WTC11 (cell line): ENCODE measurements at regions not wholly inside any gene's neighbourhood (a gene's known extent, or its start where the extent isn't known, plus 50 kb on each side); places are given as distances from the start of the nearest gene placed in this dataset.

Experiments used
- ATAC-seq: fragments of 200-7000 bp; cut with Tn5 transposase; 2 replicates; pipeline ENCODE4 v1.10.0; 2021; ENCODE audit warnings: mild to moderate bottlenecking, moderate library complexity
- CTCF ChIA-PET: fragments of 300-600 bp; sonication (Branson Sonifier 250); formaldehyde crosslinking; loops from one replicate; lab custom pipeline; 2021; ENCODE audit warnings: antibody characterized with exemption; lab: Charles Lee
- POLR2A ChIA-PET: fragments of 350-600 bp; sonication (Branson Sonifier 250); formaldehyde crosslinking; loops from one replicate; lab custom pipeline; 2021; ENCODE audit warnings: antibody characterized with exemption; lab: Charles Lee
- DNase-seq: peaks from one replicate; pipeline ENCODE4 v3.0.0; 2021; ENCODE audit warnings: low spot score
- H3K27ac Mint-ChIP-seq: 2 replicates; pipeline ENCODE4 v1.8.0; 2021; ENCODE audit warnings: mixed read lengths
- H3K27me3 Mint-ChIP-seq: 2 replicates; pipeline ENCODE4 v1.8.0; 2021; ENCODE audit warnings: low read depth, mild to moderate bottlenecking, moderate library complexity, mixed read lengths
- H3K36me3 Mint-ChIP-seq: 2 replicates; pipeline ENCODE4 v1.8.0; 2021; ENCODE audit warnings: mixed read lengths
- H3K4me1 Mint-ChIP-seq: 2 replicates; pipeline ENCODE4 v1.8.0; 2022; ENCODE audit warnings: mixed read lengths
- H3K4me3 Mint-ChIP-seq: 2 replicates; pipeline ENCODE4 v1.8.0; 2021; ENCODE audit warnings: mild to moderate bottlenecking, moderate library complexity, mixed read lengths
- H3K9me3 Mint-ChIP-seq: 2 replicates; pipeline ENCODE4 v1.8.0; 2021; ENCODE audit warnings: mixed read lengths
- AFF4 ChIP-seq: sonication (generic); formaldehyde crosslinking; IDR thresholded peaks from 2 replicates; pipeline ENCODE4 v1.8.1; 2023; ENCODE audit warnings: mild to moderate bottlenecking, missing genetic modification reagents, borderline replicate concordance
- CTCF ChIP-seq: fragments of 200-600 bp; IDR thresholded peaks from 2 replicates; pipeline ENCODE4 v1.8.0; 2022; ENCODE audit warnings: antibody characterized with exemption
- ELF4 ChIP-seq: sonication (generic); formaldehyde crosslinking; IDR thresholded peaks from 2 replicates; pipeline ENCODE4 v1.8.1; 2022; ENCODE audit warnings: low read depth, mild to moderate bottlenecking, moderate library complexity, missing genetic modification reagents
- ETV6 ChIP-seq: sonication (generic); formaldehyde crosslinking; IDR thresholded peaks from 2 replicates; pipeline ENCODE4 v1.8.1; 2022; ENCODE audit warnings: mild to moderate bottlenecking, missing genetic modification reagents
- FOXJ3 ChIP-seq: sonication (generic); formaldehyde crosslinking; IDR thresholded peaks from 2 replicates; pipeline ENCODE4 v1.9.0; 2021; ENCODE audit warnings: missing genetic modification reagents, mild to moderate bottlenecking, borderline replicate concordance
- NFYB ChIP-seq: sonication (generic); formaldehyde crosslinking; conservative IDR thresholded peaks from 2 replicates; pipeline ENCODE4 v1.8.0; 2022; ENCODE audit warnings: low read depth, missing genetic modification reagents
- ZNF138 ChIP-seq: sonication (generic); formaldehyde crosslinking; conservative IDR thresholded peaks from 2 replicates; pipeline ENCODE4 v1.8.1; 2022; ENCODE audit warnings: mild to moderate bottlenecking, moderate library complexity, missing genetic modification reagents
- ZNF232 ChIP-seq: sonication (generic); formaldehyde crosslinking; IDR thresholded peaks from 2 replicates; pipeline ENCODE4 v1.8.0; 2022; ENCODE audit warnings: mild to moderate bottlenecking, missing genetic modification reagents
- ZNF416 ChIP-seq: fragments of 250-450 bp; sonication (Bioruptor Pico); IDR thresholded peaks from 2 replicates; pipeline ENCODE4 v1.9.0; 2021; ENCODE audit warnings: mild to moderate bottlenecking, inconsistent platforms
- ZNF423 ChIP-seq: fragments of 250-450 bp; sonication (Bioruptor Pico); IDR thresholded peaks from 2 replicates; pipeline ENCODE4 v2.1.2; 2022; ENCODE audit warnings: mild to moderate bottlenecking, moderate library complexity
- ZNF671 ChIP-seq: fragments of 250-450 bp; sonication (Bioruptor Pico); IDR thresholded peaks from 2 replicates; pipeline ENCODE4 v1.8.0; 2021; ENCODE audit warnings: mild to moderate bottlenecking
- TF ChIP-seq, protein P1 (sequence below): sonication (generic); formaldehyde crosslinking; IDR thresholded peaks from 2 replicates; pipeline ENCODE4 v1.8.1; 2022; ENCODE audit warnings: mild to moderate bottlenecking, missing genetic modification reagents, moderate library complexity, borderline replicate concordance
- TF ChIP-seq, protein P2 (sequence below): sonication (generic); formaldehyde crosslinking; conservative IDR thresholded peaks from 2 replicates; pipeline ENCODE4 v1.8.1; 2023; ENCODE audit warnings: mild to moderate bottlenecking, low read depth, missing genetic modification reagents, moderate library complexity
- TF ChIP-seq, protein P3 (sequence below): sonication (generic); formaldehyde crosslinking; IDR thresholded peaks from 2 replicates; pipeline ENCODE4 v1.8.0; 2023; ENCODE audit warnings: missing genetic modification reagents, mild to moderate bottlenecking, borderline replicate concordance
- TF ChIP-seq, protein P4 (sequence below): sonication (generic); formaldehyde crosslinking; IDR thresholded peaks from 2 replicates; pipeline ENCODE4 v1.8.1; 2023; ENCODE audit warnings: mild to moderate bottlenecking, missing genetic modification reagents

- Mint-ChIP-seq H3K27me3 (no peaks in the 10 kb centered on the region), H3K9me3 (no peaks in the 10 kb centered on the region), H3K4me1 (peaks cover 7% of the 10 kb centered on the region), H3K36me3 (no peaks in the 10 kb centered on the region), H3K27ac (no peak overlapping the region), H3K4me3 (no peak overlapping the region)
- no peak for ATAC-seq
- CTCF ChIA-PET = no interaction called here
- TF ChIP-seq NFYB (CRISPR knock-in tag) (no peak), CTCF (no peak), ELF4 (no peak), AFF4 (CRISPR knock-in tag) (no peak), ZNF416 (CRISPR knock-in tag) (no peak), FOXJ3 (CRISPR knock-in tag) (no peak), ZNF671 (CRISPR knock-in tag) (no peak), ZNF138 (no peak), ETV6 (CRISPR knock-in tag) (no peak), ZNF423 (CRISPR knock-in tag) (no peak), ZNF232 (CRISPR knock-in tag) (no peak)
- TF ChIP-seq, protein P1, sequence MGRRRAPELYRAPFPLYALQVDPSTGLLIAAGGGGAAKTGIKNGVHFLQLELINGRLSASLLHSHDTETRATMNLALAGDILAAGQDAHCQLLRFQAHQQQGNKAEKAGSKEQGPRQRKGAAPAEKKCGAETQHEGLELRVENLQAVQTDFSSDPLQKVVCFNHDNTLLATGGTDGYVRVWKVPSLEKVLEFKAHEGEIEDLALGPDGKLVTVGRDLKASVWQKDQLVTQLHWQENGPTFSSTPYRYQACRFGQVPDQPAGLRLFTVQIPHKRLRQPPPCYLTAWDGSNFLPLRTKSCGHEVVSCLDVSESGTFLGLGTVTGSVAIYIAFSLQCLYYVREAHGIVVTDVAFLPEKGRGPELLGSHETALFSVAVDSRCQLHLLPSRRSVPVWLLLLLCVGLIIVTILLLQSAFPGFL (CRISPR knock-in tag) = no peak
- TF ChIP-seq, protein P2, sequence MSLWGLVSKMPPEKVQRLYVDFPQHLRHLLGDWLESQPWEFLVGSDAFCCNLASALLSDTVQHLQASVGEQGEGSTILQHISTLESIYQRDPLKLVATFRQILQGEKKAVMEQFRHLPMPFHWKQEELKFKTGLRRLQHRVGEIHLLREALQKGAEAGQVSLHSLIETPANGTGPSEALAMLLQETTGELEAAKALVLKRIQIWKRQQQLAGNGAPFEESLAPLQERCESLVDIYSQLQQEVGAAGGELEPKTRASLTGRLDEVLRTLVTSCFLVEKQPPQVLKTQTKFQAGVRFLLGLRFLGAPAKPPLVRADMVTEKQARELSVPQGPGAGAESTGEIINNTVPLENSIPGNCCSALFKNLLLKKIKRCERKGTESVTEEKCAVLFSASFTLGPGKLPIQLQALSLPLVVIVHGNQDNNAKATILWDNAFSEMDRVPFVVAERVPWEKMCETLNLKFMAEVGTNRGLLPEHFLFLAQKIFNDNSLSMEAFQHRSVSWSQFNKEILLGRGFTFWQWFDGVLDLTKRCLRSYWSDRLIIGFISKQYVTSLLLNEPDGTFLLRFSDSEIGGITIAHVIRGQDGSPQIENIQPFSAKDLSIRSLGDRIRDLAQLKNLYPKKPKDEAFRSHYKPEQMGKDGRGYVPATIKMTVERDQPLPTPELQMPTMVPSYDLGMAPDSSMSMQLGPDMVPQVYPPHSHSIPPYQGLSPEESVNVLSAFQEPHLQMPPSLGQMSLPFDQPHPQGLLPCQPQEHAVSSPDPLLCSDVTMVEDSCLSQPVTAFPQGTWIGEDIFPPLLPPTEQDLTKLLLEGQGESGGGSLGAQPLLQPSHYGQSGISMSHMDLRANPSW (CRISPR knock-in tag) = no peak
- TF ChIP-seq, protein P3, sequence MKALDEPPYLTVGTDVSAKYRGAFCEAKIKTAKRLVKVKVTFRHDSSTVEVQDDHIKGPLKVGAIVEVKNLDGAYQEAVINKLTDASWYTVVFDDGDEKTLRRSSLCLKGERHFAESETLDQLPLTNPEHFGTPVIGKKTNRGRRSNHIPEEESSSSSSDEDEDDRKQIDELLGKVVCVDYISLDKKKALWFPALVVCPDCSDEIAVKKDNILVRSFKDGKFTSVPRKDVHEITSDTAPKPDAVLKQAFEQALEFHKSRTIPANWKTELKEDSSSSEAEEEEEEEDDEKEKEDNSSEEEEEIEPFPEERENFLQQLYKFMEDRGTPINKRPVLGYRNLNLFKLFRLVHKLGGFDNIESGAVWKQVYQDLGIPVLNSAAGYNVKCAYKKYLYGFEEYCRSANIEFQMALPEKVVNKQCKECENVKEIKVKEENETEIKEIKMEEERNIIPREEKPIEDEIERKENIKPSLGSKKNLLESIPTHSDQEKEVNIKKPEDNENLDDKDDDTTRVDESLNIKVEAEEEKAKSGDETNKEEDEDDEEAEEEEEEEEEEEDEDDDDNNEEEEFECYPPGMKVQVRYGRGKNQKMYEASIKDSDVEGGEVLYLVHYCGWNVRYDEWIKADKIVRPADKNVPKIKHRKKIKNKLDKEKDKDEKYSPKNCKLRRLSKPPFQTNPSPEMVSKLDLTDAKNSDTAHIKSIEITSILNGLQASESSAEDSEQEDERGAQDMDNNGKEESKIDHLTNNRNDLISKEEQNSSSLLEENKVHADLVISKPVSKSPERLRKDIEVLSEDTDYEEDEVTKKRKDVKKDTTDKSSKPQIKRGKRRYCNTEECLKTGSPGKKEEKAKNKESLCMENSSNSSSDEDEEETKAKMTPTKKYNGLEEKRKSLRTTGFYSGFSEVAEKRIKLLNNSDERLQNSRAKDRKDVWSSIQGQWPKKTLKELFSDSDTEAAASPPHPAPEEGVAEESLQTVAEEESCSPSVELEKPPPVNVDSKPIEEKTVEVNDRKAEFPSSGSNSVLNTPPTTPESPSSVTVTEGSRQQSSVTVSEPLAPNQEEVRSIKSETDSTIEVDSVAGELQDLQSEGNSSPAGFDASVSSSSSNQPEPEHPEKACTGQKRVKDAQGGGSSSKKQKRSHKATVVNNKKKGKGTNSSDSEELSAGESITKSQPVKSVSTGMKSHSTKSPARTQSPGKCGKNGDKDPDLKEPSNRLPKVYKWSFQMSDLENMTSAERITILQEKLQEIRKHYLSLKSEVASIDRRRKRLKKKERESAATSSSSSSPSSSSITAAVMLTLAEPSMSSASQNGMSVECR (CRISPR knock-in tag) = no peak
- TF ChIP-seq, protein P4, sequence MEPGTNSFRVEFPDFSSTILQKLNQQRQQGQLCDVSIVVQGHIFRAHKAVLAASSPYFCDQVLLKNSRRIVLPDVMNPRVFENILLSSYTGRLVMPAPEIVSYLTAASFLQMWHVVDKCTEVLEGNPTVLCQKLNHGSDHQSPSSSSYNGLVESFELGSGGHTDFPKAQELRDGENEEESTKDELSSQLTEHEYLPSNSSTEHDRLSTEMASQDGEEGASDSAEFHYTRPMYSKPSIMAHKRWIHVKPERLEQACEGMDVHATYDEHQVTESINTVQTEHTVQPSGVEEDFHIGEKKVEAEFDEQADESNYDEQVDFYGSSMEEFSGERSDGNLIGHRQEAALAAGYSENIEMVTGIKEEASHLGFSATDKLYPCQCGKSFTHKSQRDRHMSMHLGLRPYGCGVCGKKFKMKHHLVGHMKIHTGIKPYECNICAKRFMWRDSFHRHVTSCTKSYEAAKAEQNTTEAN (CRISPR knock-in tag) = no peak
- DNase-seq = no peak
- POLR2A ChIA-PET = no interaction called here
These were observed 486.0 kb downstream of the ENC1 start for GRCh38 chr5:74154526-74154925.
